Astrocyte (in vitro differentiated cells and primary cell): ENCODE measurements at regions not wholly inside any gene's neighbourhood (a gene's known extent, or its start where the extent isn't known, plus 50 kb on each side); places are given as distances from the start of the nearest gene placed in this dataset.

Source experiments
- DNase-seq: peaks from one replicate; pipeline ENCODE4 v3.0.0-alpha.2; 2010; ENCODE audit warnings: low read depth
- FAIRE-seq: peaks from 2 replicates; lab custom pipeline; 2011; peaks lifted over from hg19 to GRCh38; lab: Jason Lieb, UNC
- H2AFZ ChIP-seq: 2 replicates; pipeline ENCODE4 v1.6.0; 2012; ENCODE audit warnings: low read depth, low read length, inconsistent platforms
- H3K27ac ChIP-seq: 2 replicates; pipeline ENCODE4 v1.5.1; 2011; ENCODE audit warnings: low read depth, low read length, inconsistent platforms
- H3K27me3 ChIP-seq: 2 replicates; pipeline ENCODE4 v1.6.0; 2011; ENCODE audit warnings: low read length, inconsistent platforms; ENCODE audit not compliant: insufficient read depth
- H3K36me3 ChIP-seq: 2 replicates; pipeline ENCODE4 v1.5.1; 2011; ENCODE audit warnings: low read length, inconsistent platforms; ENCODE audit not compliant: insufficient read depth
- H3K4me1 ChIP-seq: 2 replicates; pipeline ENCODE4 v1.5.1; 2011; ENCODE audit warnings: low read length, inconsistent platforms; ENCODE audit not compliant: insufficient read depth
- H3K4me2 ChIP-seq: 2 replicates; pipeline ENCODE4 v1.6.0; 2012; ENCODE audit warnings: low read length, inconsistent platforms
- H3K4me3 ChIP-seq: 2 replicates; pipeline ENCODE4 v1.5.1; 2011; ENCODE audit warnings: low read depth, mild to moderate bottlenecking, low read length, inconsistent platforms; ENCODE audit not compliant: insufficient read depth
- H3K79me2 ChIP-seq: 2 replicates; pipeline ENCODE4 v1.6.0; 2012; ENCODE audit warnings: mild to moderate bottlenecking, low read length, inconsistent platforms; ENCODE audit not compliant: insufficient read depth
- H3K9ac ChIP-seq: 2 replicates; pipeline ENCODE4 v1.6.0; 2012; ENCODE audit warnings: mild to moderate bottlenecking, low read length, inconsistent platforms
- H3K9me3 ChIP-seq: 2 replicates; pipeline ENCODE4 v1.5.1; 2012; ENCODE audit warnings: low read depth, mild to moderate bottlenecking, low read length, inconsistent platforms; ENCODE audit not compliant: insufficient read depth
- H4K20me1 ChIP-seq: 2 replicates; pipeline ENCODE4 v1.6.0; 2012; ENCODE audit warnings: low read length, inconsistent platforms; ENCODE audit not compliant: insufficient read depth
- H3K27ac Mint-ChIP-seq: one replicate; pipeline ENCODE4 v1.8.0; 2021; ENCODE audit warnings: mild to moderate bottlenecking, mixed read lengths; ENCODE audit not compliant: unreplicated experiment
- H3K27me3 Mint-ChIP-seq: one replicate; pipeline ENCODE4 v1.8.0; 2021; ENCODE audit warnings: low read depth, mixed read lengths; ENCODE audit not compliant: unreplicated experiment
- H3K36me3 Mint-ChIP-seq: one replicate; pipeline ENCODE4 v1.8.0; 2021; ENCODE audit warnings: low read depth, mixed read lengths; ENCODE audit not compliant: unreplicated experiment
- H3K4me1 Mint-ChIP-seq: one replicate; pipeline ENCODE4 v1.8.0; 2021; ENCODE audit warnings: low read depth, mixed read lengths; ENCODE audit not compliant: unreplicated experiment
- H3K4me3 Mint-ChIP-seq: one replicate; pipeline ENCODE4 v1.8.0; 2021; ENCODE audit warnings: mild to moderate bottlenecking, moderate library complexity, mixed read lengths; ENCODE audit not compliant: unreplicated experiment
- H3K9me3 Mint-ChIP-seq: one replicate; pipeline ENCODE4 v1.8.0; 2021; ENCODE audit warnings: mild to moderate bottlenecking, mixed read lengths; ENCODE audit not compliant: unreplicated experiment
- CTCF ChIP-seq: IDR thresholded peaks from 2 replicates; pipeline ENCODE4 v1.5.1; 2011; ENCODE audit warnings: low read depth, mild to moderate bottlenecking, inconsistent platforms, low read length, moderate library complexity; ENCODE audit not compliant: insufficient read depth
- EZH2 ChIP-seq: IDR thresholded peaks from 2 replicates; pipeline ENCODE4 v1.6.1; 2012; ENCODE audit warnings: mild to moderate bottlenecking, low read length, inconsistent platforms; ENCODE audit not compliant: insufficient read depth

GRCh38 chr3:24048843-24049242 is 103.8 kb downstream of the NR1D2 start:
- peaks cover 12% of the 10 kb centered on the region for H3K4me1 Mint-ChIP-seq
- H3K27ac Mint-ChIP-seq, result no peak overlapping the region
- Histone ChIP-seq H3K4me2 (no peak overlapping the region), H3K79me2 (no peaks in the 10 kb centered on the region), H3K4me3 (no peak overlapping the region), H3K9ac (no peak overlapping the region), H3K36me3 (no peaks in the 10 kb centered on the region), H2AFZ (no peak overlapping the region), H3K4me1 (peaks cover 2% of the 10 kb centered on the region), H3K9me3 (no peaks in the 10 kb centered on the region), H3K27me3 (no peaks in the 10 kb centered on the region), H3K27ac (no peak overlapping the region), H4K20me1 (no peaks in the 10 kb centered on the region)
- no peaks in the 10 kb centered on the region for H3K27me3 Mint-ChIP-seq
- TF ChIP-seq EZH2 (no peak), CTCF (no peak)
- DNase-seq, result no peak
- H3K36me3 Mint-ChIP-seq, result no peaks in the 10 kb centered on the region
- H3K9me3 Mint-ChIP-seq, result peaks cover 3% of the 10 kb centered on the region
- no peak for FAIRE-seq
- H3K4me3 Mint-ChIP-seq, result no peak overlapping the region

GRCh38 chr3:24052446-24052845 is 107.4 kb downstream of the NR1D2 start:
- no peak overlapping the region for H3K4me3 Mint-ChIP-seq
- H3K9me3 Mint-ChIP-seq, result peaks cover 3% of the 10 kb centered on the region
- Histone ChIP-seq H3K4me1 (peaks cover 2% of the 10 kb centered on the region), H3K4me3 (no peak overlapping the region), H3K27ac (no peak overlapping the region), H3K36me3 (no peaks in the 10 kb centered on the region), H3K4me2 (no peak overlapping the region), H4K20me1 (no peaks in the 10 kb centered on the region), H3K9me3 (no peaks in the 10 kb centered on the region), H3K9ac (no peak overlapping the region), H3K79me2 (no peaks in the 10 kb centered on the region), H2AFZ (no peak overlapping the region), H3K27me3 (no peaks in the 10 kb centered on the region)
- FAIRE-seq, result no peak
- DNase-seq, result no peak
- H3K27ac Mint-ChIP-seq, result no peak overlapping the region
- TF ChIP-seq CTCF (no peak), EZH2 (no peak)
- H3K36me3 Mint-ChIP-seq, result no peaks in the 10 kb centered on the region
- H3K4me1 Mint-ChIP-seq, result peaks cover 7% of the 10 kb centered on the region
- no peaks in the 10 kb centered on the region for H3K27me3 Mint-ChIP-seq

GRCh38 chr3:24058940-24059705 is 114.0 kb downstream of the NR1D2 start:
- no peak overlapping the region for H3K4me3 ChIP-seq
- FAIRE-seq, result no peak
- H3K27ac ChIP-seq, result no peak overlapping the region
- peaks cover 3% of the 10 kb centered on the region for H3K4me1 ChIP-seq
- Mint-ChIP-seq H3K36me3 (no peaks in the 10 kb centered on the region), H3K9me3 (no peaks in the 10 kb centered on the region), H3K27ac (no peak overlapping the region), H3K27me3 (no peaks in the 10 kb centered on the region), H3K4me3 (no peak overlapping the region), H3K4me1 (peaks cover 11% of the 10 kb centered on the region)
- H3K9ac ChIP-seq, result no peak overlapping the region
- no peak for DNase-seq
- H4K20me1 ChIP-seq, result no peaks in the 10 kb centered on the region
- H3K4me2 ChIP-seq, result no peak overlapping the region
- H3K27me3 ChIP-seq, result no peaks in the 10 kb centered on the region
- no peak overlapping the region for H2AFZ ChIP-seq
- no peaks in the 10 kb centered on the region for H3K9me3 ChIP-seq
- TF ChIP-seq CTCF (no peak), EZH2 (no peak)
- H3K36me3 ChIP-seq, result no peaks in the 10 kb centered on the region
- no peaks in the 10 kb centered on the region for H3K79me2 ChIP-seq
